Keratinocyte (primary cell): ENCODE measurements at regions not wholly inside any gene's neighbourhood (a gene's known extent, or its start where the extent isn't known, plus 50 kb on each side); places are given as distances from the start of the nearest gene placed in this dataset.

Experiments
- EZH2 ChIP-seq: IDR thresholded peaks from one replicate; pipeline ENCODE4 v1.6.1; 2012; ENCODE audit warnings: inconsistent platforms, mild to moderate bottlenecking, low read length, moderate library complexity
- TF ChIP-seq, protein P1 (sequence below), 3 experiments: IDR thresholded peaks in 1 of 3; conservative IDR thresholded peaks in 1 of 3; optimal IDR thresholded peaks in 1 of 3; 2 replicates in 2 of 3; 3 replicates in 1 of 3; pipeline versions ENCODE3 to v1.5.1; 2011; ENCODE audit warnings: low read length in 3 of 3, mild to moderate bottlenecking in 3 of 3, moderate library complexity in 2 of 3, control low read depth in 1 of 3, inconsistent platforms in 1 of 3; ENCODE audit not compliant: insufficient read depth in 2 of 3; ENCODE audit errors: extremely low read depth in 1 of 3

DNA sequence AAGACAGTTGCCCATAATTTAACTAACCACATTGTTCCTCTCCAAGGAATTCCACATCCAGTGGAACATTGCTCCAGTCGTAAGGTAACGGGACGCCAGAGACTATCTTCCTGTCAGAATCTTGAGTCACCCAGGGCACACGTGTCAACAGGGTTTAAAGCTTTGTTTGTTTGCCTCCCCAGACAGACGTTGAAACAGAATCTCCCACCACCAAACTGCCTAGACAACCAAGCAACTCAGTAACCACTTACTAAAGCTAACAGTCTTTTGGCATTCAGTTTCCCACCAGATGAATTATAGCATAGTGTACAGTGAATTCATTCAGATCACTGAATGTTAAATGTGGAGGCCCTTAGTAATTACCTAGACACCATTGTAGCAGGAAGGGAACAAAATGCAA is 439.5 kb downstream of the PLPP3 start:
- no peak for TF ChIP-seq EZH2
- TF ChIP-seq, protein P1, sequence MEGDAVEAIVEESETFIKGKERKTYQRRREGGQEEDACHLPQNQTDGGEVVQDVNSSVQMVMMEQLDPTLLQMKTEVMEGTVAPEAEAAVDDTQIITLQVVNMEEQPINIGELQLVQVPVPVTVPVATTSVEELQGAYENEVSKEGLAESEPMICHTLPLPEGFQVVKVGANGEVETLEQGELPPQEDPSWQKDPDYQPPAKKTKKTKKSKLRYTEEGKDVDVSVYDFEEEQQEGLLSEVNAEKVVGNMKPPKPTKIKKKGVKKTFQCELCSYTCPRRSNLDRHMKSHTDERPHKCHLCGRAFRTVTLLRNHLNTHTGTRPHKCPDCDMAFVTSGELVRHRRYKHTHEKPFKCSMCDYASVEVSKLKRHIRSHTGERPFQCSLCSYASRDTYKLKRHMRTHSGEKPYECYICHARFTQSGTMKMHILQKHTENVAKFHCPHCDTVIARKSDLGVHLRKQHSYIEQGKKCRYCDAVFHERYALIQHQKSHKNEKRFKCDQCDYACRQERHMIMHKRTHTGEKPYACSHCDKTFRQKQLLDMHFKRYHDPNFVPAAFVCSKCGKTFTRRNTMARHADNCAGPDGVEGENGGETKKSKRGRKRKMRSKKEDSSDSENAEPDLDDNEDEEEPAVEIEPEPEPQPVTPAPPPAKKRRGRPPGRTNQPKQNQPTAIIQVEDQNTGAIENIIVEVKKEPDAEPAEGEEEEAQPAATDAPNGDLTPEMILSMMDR (optimal IDR thresholded peaks at IDR 0.05 in 1 of 3, IDR thresholded peaks at IDR 0.05 in 1 of 3, conservative IDR thresholded peaks at IDR 0.05 in 1 of 3; ENCODE audit: extremely low read depth in 1 of 3, insufficient read depth in 2 of 3, low read length in 3 of 3): no peak
